RCC 7860 (cell line): ENCODE measurements at regions not wholly inside any gene's neighbourhood (a gene's known extent, or its start where the extent isn't known, plus 50 kb on each side); places are given as distances from the start of the nearest gene placed in this dataset.
"Not testable (repeated sequence)": the region's sequence is repeated elsewhere in the genome, so short reads cannot be mapped to it uniquely, and the experiment has no call there.

ENCODE experiments used
- DNase-seq: peaks from one replicate; pipeline ENCODE4 v3.0.0-alpha.2; 2015; ENCODE audit warnings: low spot score
- FAIRE-seq: peaks from 2 replicates; lab custom pipeline; 2012; peaks lifted over from hg19 to GRCh38; lab: Jason Lieb, UNC

DNA sequence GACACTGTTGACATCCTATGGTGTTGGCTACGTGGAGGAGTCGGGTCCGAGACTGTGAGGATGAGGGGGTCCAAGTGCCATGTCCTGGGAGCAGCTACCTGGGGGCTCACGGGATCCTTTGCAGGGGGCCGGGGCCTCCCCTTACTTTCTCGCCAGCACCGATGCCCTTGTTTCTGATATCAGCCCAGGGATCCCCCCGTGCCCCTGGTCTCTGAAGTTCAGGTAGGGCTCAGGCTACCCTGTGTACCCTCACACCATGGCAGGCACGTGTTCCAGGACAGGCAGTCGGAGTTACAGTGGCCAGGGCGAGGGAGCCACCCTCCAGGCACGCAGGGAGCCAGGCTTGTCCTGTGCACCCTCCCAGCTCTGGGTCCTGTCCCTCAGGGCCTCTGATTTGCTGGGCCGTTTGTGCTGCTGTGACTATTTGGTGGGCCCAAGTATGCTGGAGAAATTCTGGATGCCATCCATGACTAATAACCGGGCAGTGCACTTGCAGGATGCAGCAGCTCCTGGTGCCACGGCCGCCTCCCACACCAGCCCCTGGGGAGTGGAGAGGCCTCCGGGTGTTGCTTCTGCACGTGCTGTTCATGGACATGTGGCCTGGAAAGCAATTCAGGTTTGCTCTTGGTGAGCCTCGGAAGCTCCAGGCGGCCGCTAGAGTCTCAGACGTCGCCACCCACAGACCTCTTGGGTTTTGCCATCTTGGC lies 93.1 kb upstream of the SFSWAP start:
- no peak for FAIRE-seq
- DNase-seq, result no peak

- DNase-seq, result no peak
- no peak for FAIRE-seq
Observed at GRCh38 chr12:131618303-131618658, 92.6 kb upstream of the SFSWAP start.

GRCh38 chr12:131618701-131619100 lies 92.2 kb upstream of the SFSWAP start:
- FAIRE-seq, result no peak
- DNase-seq, result no peak

- no peak for DNase-seq
- FAIRE-seq, result no peak
Observed at GRCh38 chr12:131619106-131619642, 91.7 kb upstream of the SFSWAP start.

DNA sequence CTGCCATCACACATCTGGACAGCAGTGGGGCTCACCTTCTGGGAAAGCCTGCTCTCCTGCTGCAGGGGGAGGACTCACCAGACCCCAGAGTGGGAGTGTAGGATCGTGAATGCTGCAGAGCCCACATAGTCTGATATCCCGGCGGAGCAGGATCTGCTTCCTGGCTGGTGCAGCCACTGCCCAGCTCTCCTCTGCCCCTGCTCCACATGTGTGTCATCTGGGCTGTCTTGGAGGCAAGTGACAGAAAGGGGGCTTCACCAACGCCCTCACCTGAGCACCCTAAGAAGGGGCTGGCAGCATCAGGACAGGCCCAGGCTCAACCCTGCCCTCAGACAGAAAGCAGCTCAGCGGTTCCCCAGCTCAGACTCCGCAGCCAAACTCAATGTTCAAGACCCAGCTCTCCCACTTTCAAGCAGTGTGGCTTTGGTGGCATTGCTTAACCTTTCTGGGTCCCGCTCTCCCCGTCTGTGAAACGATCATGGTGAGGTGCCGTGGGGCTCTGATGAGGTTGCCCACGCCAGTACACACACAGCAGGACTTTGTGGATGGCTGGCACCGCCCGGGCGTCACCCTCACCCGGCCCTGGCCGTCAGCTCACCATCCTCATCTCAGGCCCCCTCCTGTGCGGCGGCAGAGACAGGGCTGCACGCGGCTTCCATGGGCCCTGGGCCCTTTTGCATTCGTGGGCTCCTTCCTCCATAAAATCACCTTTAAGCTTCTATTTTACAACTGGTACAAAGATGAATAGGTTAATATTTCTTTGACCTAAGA lies 91.0 kb upstream of the SFSWAP start:
- FAIRE-seq (no peak), DNase-seq (no peak)

GRCh38 chr12:131620520-131620919 lies 90.4 kb upstream of the SFSWAP start:
- FAIRE-seq, result no peak
- no peak for DNase-seq

- DNase-seq (no peak), FAIRE-seq (no peak)
Observed at GRCh38 chr12:131620946-131621681, 89.8 kb upstream of the SFSWAP start.

- FAIRE-seq (no peak), DNase-seq (no peak)
Observed at GRCh38 chr12:131621701-131622421, 89.0 kb upstream of the SFSWAP start.

- DNase-seq (no peak), FAIRE-seq (no peak)
Observed at GRCh38 chr12:131622422-131622955, 88.4 kb upstream of the SFSWAP start.

GRCh38 chr12:131623404-131624368 lies 87.2 kb upstream of the SFSWAP start:
- FAIRE-seq, result not testable (repeated sequence)

DNA sequence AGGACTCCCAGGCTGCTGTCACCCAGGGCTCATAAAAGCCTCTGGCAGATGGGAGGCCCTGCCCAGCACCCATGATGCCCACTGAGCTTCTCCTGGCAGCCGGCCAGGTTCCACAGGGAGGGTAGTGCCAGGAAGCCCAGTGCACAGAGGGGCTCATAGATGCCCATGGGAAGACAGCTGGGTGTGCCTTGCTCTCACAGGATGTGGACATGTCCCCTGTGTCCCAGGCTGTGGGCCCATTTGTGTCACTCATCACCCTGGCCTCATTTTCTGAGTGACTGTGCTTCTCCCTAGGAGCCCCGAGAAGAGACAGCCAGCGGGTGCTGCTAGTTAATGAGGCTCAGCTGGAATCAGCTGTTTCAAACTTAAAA lies 86.5 kb upstream of the SFSWAP start:
- FAIRE-seq, DNase-seq: not testable (repeated sequence)

More at GRCh38 chr12:131623404-131624368, 87.2 kb upstream of the SFSWAP start:
- not testable (repeated sequence) for DNase-seq

- not testable (repeated sequence) for FAIRE-seq, DNase-seq
Observed at GRCh38 chr12:131624756-131625501, 86.0 kb upstream of the SFSWAP start.

GRCh38 chr12:131625966-131626722 lies 84.7 kb upstream of the SFSWAP start:
- DNase-seq, FAIRE-seq: not testable (repeated sequence)

DNA sequence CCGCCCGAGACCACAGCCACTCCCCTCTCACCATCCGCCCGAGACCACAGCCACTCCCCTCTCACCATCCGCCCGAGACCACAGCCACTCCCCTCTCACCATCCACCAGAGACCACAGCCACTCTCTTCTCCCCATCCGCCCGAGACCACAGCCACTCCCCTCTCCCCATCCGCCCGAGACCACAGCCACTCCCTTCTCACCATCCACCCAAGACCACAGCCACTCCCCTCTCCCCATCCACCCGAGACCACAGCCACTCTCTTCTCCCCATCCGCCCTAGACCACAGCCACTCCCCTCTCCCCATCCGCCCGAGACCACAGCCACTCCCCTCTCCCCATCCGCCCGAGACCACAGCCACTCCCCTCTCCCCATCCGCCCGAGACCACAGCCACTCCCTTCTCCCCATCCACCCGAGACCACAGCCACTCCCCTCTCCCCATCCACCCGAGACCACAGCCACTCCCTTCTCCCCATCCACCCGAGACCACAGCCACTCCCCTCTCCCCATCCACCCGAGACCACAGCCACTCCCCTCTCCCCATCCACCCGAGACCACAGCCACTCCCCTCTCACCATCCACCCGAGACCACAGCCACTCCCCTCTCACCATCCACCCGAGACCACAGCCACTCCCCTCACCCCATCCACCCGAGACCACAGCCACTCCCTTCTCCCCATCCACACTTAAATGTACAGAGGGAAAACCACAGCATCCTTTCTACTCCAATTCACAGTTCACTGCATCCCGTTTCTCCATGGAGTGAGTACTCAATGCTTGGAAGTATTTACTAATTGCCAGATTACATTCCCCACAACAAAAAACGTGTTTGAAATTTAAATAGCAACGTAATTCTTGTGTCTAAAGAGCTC lies 83.5 kb upstream of the SFSWAP start:
- not testable (repeated sequence) for DNase-seq, FAIRE-seq

- FAIRE-seq, result no peak
Observed at GRCh38 chr12:131628023-131628740, 82.7 kb upstream of the SFSWAP start.

GRCh38 chr12:131628766-131629448 lies 82.0 kb upstream of the SFSWAP start:
- FAIRE-seq (no peak), DNase-seq (no peak)

More at GRCh38 chr12:131628023-131628740, 82.7 kb upstream of the SFSWAP start:
- DNase-seq, result no peak
